Spleen (tissue), 7 donors: ENCODE measurements at regions not wholly inside any gene's neighbourhood (a gene's known extent, or its start where the extent isn't known, plus 50 kb on each side); places are given as distances from the start of the nearest gene placed in this dataset.

Experiments
- CTCF ChIP-seq, 11 experiments: fragments of 200-600 bp in 7 of 11; fragments of 450-650 bp in 4 of 11; sonication (generic) in 4 of 11; IDR thresholded peaks in 8 of 11; conservative IDR thresholded peaks in 3 of 11; 1 replicate in 7 of 11; 2 replicates in 4 of 11; pipeline versions ENCODE4 v1.4.0 to v1.8.0; 2016 to 2021; ENCODE audit warnings: antibody characterized with exemption in 11 of 11, inconsistent platforms in 4 of 11, mild to moderate bottlenecking in 1 of 11
- POLR2A ChIP-seq, 3 donors: fragments of 450-650 bp; IDR thresholded peaks; one replicate each; pipeline ENCODE4 v1.5.1; 2017; ENCODE audit warnings: antibody characterized with exemption in 3 of 3, mild to moderate bottlenecking in 1 of 3
- POLR2AphosphoS5 ChIP-seq, 3 donors: sonication (generic); formaldehyde crosslinking; IDR thresholded peaks; one replicate each; pipeline ENCODE4 v1.5.1; 2017; ENCODE audit warnings: antibody characterized with exemption in 3 of 3
- donor health status: DM: no; HTN: no; CAD: no; lungs with moderate emphysema.
- donor health status: DM: no; HTN: no; CAD: no.
- donor health status: DM: no; HTN: no; CAD: no.

- no peak for TF ChIP-seq CTCF (IDR thresholded peaks at IDR 0.05 in 8 of 11, conservative IDR thresholded peaks at IDR 0.05 in 3 of 11)
- no peak for TF ChIP-seq POLR2AphosphoS5 (IDR thresholded peaks at IDR 0.05)
- no peak for TF ChIP-seq POLR2A (IDR thresholded peaks at IDR 0.05)
These were observed 56.7 kb upstream of the PTPRJ start for GRCh38 chr11:47923667-47924066.
